MM.1S (cell line): ENCODE measurements at regions not wholly inside any gene's neighbourhood (a gene's known extent, or its start where the extent isn't known, plus 50 kb on each side); places are given as distances from the start of the nearest gene placed in this dataset.

Source experiments
- CTCF ChIP-seq: fragments of 300-600 bp; sonication (generic); IDR thresholded peaks from 2 replicates; pipeline ENCODE4 v1.5.1; 2016; ENCODE audit warnings: antibody characterized with exemption, low read length, mixed read lengths
- EZH2 ChIP-seq: fragments of 300-600 bp; sonication (generic); optimal IDR thresholded peaks from 2 replicates; pipeline ENCODE3; 2017; ENCODE audit warnings: low read depth, mild to moderate bottlenecking, antibody characterized with exemption, low read length, mixed read lengths

GRCh38 chr12:14279845-14280244, 85.6 kb upstream of the ATF7IP start:
- TF ChIP-seq CTCF: no peak
- TF ChIP-seq EZH2: no peak
